ENCODE measurements at regions not wholly inside any gene's neighbourhood (a gene's known extent, or its start where the extent isn't known, plus 50 kb on each side); places are given as distances from the start of the nearest gene placed in this dataset.

DNA sequence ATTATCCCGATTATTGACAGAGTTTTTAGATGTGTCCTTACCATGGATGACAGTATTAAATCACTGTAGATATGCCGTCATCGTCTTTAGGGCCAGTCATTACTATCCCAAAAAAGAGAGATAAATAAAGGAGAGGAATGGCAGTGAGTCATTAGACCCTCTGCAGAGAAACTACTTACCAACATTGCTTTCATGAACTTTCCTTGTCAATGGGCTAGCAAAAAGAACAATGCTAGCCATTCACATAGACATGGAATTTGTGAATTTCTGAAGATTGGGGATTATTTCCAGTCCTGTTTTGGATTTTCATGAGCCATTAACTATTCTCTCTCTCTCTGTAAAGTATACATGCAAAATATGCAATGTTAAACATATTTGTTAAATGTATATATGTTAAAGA is 319.4 kb upstream of the FANCL start:
- no peaks in the 10 kb centered on the region for H3K36me3 ChIP-seq (ENCODE audit: control insufficient read depth, insufficient read depth, low read length)
- TF ChIP-seq SIN3A (IDR thresholded peaks at IDR 0.05; ENCODE audit: borderline replicate concordance, insufficient read depth, low read depth, low read length) (no peak), TCF7L2 (IDR thresholded peaks at IDR 0.05; ENCODE audit: low read depth, low read length) (no peak), POLR2AphosphoS5 (IDR thresholded peaks at IDR 0.05; ENCODE audit: low read depth, low read length) (no peak)
- TF ChIP-seq, protein P1, sequence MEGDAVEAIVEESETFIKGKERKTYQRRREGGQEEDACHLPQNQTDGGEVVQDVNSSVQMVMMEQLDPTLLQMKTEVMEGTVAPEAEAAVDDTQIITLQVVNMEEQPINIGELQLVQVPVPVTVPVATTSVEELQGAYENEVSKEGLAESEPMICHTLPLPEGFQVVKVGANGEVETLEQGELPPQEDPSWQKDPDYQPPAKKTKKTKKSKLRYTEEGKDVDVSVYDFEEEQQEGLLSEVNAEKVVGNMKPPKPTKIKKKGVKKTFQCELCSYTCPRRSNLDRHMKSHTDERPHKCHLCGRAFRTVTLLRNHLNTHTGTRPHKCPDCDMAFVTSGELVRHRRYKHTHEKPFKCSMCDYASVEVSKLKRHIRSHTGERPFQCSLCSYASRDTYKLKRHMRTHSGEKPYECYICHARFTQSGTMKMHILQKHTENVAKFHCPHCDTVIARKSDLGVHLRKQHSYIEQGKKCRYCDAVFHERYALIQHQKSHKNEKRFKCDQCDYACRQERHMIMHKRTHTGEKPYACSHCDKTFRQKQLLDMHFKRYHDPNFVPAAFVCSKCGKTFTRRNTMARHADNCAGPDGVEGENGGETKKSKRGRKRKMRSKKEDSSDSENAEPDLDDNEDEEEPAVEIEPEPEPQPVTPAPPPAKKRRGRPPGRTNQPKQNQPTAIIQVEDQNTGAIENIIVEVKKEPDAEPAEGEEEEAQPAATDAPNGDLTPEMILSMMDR (IDR thresholded peaks at IDR 0.05): no peak
- TF ChIP-seq, protein P2, sequence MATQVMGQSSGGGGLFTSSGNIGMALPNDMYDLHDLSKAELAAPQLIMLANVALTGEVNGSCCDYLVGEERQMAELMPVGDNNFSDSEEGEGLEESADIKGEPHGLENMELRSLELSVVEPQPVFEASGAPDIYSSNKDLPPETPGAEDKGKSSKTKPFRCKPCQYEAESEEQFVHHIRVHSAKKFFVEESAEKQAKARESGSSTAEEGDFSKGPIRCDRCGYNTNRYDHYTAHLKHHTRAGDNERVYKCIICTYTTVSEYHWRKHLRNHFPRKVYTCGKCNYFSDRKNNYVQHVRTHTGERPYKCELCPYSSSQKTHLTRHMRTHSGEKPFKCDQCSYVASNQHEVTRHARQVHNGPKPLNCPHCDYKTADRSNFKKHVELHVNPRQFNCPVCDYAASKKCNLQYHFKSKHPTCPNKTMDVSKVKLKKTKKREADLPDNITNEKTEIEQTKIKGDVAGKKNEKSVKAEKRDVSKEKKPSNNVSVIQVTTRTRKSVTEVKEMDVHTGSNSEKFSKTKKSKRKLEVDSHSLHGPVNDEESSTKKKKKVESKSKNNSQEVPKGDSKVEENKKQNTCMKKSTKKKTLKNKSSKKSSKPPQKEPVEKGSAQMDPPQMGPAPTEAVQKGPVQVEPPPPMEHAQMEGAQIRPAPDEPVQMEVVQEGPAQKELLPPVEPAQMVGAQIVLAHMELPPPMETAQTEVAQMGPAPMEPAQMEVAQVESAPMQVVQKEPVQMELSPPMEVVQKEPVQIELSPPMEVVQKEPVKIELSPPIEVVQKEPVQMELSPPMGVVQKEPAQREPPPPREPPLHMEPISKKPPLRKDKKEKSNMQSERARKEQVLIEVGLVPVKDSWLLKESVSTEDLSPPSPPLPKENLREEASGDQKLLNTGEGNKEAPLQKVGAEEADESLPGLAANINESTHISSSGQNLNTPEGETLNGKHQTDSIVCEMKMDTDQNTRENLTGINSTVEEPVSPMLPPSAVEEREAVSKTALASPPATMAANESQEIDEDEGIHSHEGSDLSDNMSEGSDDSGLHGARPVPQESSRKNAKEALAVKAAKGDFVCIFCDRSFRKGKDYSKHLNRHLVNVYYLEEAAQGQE (IDR thresholded peaks at IDR 0.05; ENCODE audit: insufficient read depth in 1 of 2, low read depth in 2 of 2, low read length in 1 of 2): no peak
- no peak overlapping the region for H3K4me3 ChIP-seq (ENCODE audit: low read depth in 2 of 2, low read length in 2 of 2)
- in situ Hi-C loops (cut with HindIII; ENCODE audit: low pct_unique_long_range_greater_than_20kb, low sequenced_read_pairs): no loop called here
- H3K4me1 ChIP-seq (ENCODE audit: control insufficient read depth, insufficient read depth, low read length): no peaks in the 10 kb centered on the region
- ChIA-PET CTCF (no interaction called here), POLR2A (no interaction called here)
- intact Hi-C loops (cut with micrococcal nuclease; ENCODE audit: unreplicated experiment): no loop called here
- BruUV-seq (replicated peaks): no TSS peak
- H3K9me3 ChIP-seq (ENCODE audit: control insufficient read depth, insufficient read depth, low read depth, low read length): no peaks in the 10 kb centered on the region
- H3K27ac ChIP-seq (ENCODE audit: low read length): no peak overlapping the region
- H3K27me3 ChIP-seq (ENCODE audit: control insufficient read depth, insufficient read depth, low read length): no peaks in the 10 kb centered on the region
- ATAC-seq: no peak
- DNase-seq (ENCODE audit: low read depth, low spot score): no peak

DNA sequence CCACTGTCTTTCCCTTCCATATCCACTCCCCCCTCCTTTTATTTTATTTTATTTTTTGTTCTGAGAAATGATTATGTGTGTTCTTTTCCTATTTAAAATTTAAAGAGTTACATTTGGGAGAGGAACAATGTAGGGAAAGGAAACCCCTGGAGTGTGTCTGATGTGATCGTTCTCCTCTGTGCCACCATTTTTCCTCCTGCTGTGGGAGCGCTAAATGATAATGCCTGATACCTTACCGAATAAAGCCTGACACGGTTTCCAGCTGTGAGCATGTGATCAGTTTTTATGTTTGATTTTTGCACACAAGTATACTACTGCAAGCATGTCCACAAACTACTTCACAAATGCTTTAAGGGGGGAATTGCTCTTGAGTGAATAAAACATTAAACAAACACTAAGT is 317.8 kb upstream of the FANCL start:
- no peaks in the 10 kb centered on the region for H3K9me3 ChIP-seq (ENCODE audit: control insufficient read depth, insufficient read depth, low read depth, low read length)
- no peaks in the 10 kb centered on the region for H3K36me3 ChIP-seq (ENCODE audit: control insufficient read depth, insufficient read depth, low read length)
- in situ Hi-C loops (cut with HindIII; ENCODE audit: low pct_unique_long_range_greater_than_20kb, low sequenced_read_pairs): no loop called here

More for the DNA sequence above, 317.8 kb upstream of the FANCL start:
- no peaks in the 10 kb centered on the region for H3K4me1 ChIP-seq (ENCODE audit: control insufficient read depth, insufficient read depth, low read length)
- TF ChIP-seq, protein P2 (IDR thresholded peaks at IDR 0.05; ENCODE audit: insufficient read depth in 1 of 2, low read depth in 2 of 2, low read length in 1 of 2): no peak
- TF ChIP-seq, protein P1 (IDR thresholded peaks at IDR 0.05): no peak
- TF ChIP-seq POLR2AphosphoS5 (IDR thresholded peaks at IDR 0.05; ENCODE audit: low read depth, low read length) (no peak), SIN3A (IDR thresholded peaks at IDR 0.05; ENCODE audit: borderline replicate concordance, insufficient read depth, low read depth, low read length) (no peak), TCF7L2 (IDR thresholded peaks at IDR 0.05; ENCODE audit: low read depth, low read length) (no peak)
- intact Hi-C loops (cut with micrococcal nuclease; ENCODE audit: unreplicated experiment): no loop called here
- no peak overlapping the region for H3K4me3 ChIP-seq (ENCODE audit: low read depth in 2 of 2, low read length in 2 of 2)
- no peak for ATAC-seq
- ChIA-PET CTCF (no interaction called here), POLR2A (no interaction called here)
- no peaks in the 10 kb centered on the region for H3K27me3 ChIP-seq (ENCODE audit: control insufficient read depth, insufficient read depth, low read length)
- no peak for DNase-seq (ENCODE audit: low read depth, low spot score)
- BruUV-seq (replicated peaks): no TSS peak
- no peak overlapping the region for H3K27ac ChIP-seq (ENCODE audit: low read length)
